NCI-H748 treated with DMSO at 0.1 percent for 48 hours (cell line): ENCODE measurements at regions not wholly inside any gene's neighbourhood (a gene's known extent, or its start where the extent isn't known, plus 50 kb on each side); places are given as distances from the start of the nearest gene placed in this dataset.

Experiments
- DNase-seq: peaks from one replicate; lab custom pipeline; 2025; lab: John Stamatoyannopoulos, UW

DNA sequence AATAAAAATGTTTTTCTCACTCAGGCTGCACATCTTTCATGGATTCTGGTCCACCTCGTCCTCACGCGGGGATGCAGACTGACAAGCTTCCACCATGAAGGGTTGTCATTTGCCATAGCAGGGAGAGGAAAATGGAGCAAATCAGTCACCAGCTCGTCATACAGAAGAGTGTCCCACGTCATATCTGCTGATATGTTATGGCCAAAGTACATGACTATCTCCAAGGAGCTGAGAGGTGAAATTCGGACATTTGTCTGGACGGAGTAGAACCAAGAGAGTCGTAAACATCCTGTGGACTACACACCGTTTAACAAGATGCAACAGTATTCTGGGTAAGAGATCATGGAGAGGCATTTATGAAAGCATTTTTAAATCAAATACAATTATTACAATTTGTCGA, 75.3 kb upstream of the MYOCD start:
- DNase-seq: no peak

DNA sequence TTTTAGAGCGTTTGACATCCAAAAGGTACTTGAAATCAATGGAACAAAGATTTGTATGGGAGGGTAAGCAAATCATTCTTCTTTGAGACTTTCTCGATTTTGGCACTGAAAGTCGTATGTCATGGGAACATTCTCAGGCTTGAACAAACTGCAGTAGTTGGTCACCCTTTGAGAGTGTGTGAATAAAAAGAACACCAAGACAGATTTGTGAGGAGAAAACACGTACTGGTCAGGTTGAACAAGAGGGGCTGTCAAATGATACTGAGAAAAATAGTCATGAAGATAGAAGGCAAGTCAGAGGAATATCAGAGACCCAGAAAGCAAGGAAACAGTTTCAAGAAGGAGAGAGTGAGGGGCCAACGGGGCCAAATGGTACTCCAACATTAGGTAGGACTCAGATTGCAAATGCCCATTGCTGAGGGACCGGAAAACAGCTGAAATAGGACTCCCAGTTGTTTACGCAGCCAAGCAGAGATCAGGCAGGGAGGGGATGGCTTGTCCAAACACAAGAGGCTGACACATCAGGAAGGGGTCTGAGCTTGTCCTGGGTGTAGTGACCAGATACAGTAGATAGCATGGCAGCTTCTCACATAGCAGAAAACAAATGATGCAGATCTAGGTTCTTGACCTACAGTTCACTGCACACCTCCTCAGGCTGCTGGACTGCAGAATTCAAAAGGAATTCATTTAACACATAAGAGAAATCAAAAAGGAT, 74.5 kb upstream of the MYOCD start:
- no peak for DNase-seq

DNA sequence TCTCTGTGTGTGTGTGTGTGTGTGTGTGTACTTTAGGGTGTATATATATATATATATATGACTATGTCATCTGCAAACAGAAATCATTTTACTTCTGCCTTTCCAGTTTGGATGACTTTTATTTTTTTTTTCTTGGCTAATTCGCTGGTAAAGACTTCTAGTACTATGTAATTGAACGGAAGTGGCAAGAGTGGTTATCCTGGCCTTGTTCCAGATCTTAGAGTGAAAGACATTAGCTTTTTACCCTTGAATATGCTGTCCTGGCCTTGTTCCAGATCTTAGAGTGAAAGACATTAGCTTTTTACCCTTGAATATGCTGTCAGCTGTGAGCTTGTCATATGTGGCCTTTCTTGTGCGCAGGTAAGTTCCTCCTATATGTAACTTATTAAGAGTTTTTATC, 72.7 kb upstream of the MYOCD start:
- no peak for DNase-seq

DNA sequence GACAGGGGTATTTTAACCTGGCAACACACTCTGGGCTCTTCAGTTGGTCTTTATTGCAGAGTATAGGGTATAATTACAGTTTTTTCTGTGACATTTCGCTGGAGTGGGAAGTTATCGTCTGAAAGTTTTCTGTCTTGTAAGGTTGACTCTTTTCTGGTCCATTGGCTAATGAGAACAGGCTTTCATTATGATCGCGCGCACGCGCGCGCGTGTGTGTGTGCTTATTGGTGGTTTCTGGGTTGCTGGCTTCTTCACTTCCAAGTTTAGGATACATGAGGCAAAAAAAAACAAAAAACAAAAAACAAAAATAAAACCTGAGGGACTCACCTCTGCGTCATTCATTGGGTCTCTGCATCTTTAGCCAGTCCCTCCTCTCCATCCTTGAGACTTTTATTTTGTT, 68.7 kb upstream of the MYOCD start:
- DNase-seq: no peak

- DNase-seq: no peak
Measured at GRCh38 chr17:12597895-12598294, 67.8 kb upstream of the MYOCD start.

DNA sequence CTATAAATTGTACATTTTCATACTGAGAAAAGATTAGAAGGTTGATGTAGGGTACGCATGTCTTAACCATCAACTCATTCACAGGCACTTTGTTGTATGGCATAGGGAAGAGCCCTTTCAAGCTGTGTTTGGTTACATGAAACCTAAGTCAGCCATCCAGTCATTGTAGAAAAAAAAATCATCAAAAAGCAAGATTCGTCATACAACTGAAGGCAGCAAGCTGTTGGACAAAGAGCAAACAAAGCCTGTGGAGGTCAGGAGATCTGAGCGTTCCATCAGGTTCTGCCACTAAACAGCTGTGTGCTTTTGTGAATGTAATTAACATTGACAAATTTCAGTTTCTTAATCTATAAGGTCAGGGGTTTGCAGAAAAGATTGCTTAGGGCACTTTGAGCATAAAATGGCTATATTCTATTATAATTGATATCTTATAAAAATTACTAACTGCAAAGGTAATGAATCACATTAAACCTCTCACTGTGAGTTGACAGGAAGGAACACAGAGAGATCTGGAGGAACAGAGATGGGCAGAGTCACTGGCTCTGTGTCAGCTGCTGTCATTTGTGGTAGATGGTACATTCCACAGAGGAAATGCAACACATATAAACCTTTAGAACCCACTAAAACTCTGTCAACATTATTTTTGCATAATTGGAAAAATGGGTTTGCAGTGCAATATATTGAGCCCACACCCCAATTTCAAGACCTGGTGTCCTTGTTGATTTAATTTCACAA, 66.3 kb upstream of the MYOCD start:
- DNase-seq: no peak

DNA sequence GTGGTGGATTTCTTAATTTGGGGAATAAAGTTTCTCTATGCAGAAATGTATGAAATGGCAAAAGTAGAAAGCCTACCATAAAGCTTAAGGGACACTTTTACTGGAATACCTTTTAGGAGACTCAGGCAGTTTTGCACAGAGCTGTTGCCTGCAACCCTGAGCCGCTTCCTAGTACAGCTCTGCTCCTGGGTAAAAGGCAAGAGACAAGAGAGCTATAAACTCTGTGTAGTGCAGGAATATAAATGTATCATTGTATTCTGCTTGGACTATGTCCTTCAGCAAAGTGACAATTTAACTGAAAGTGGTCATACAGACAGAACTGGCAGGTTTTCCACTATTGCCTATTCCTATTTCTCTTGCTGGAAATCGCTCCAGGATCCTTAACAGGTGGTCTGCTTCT, 65.3 kb upstream of the MYOCD start:
- no peak for DNase-seq

DNA sequence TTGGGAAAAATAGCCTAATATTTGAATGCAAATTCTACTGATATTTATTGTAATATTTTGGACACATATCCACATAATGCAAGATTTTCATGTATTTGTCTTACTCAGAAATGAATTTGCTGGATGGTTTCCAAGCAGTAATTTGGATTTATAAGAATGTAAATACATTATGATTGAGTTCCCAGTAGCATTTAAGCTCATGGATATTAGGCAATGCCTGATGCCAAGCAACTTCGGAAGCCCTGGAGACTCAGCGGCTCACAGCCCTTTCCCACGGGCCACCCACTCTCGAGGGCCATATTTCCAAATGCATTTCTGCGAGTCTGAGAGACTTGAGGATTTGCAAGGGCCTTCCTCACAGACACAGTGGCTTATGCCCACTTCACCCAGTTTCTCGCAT, 62.1 kb upstream of the MYOCD start:
- no peak for DNase-seq

- DNase-seq: no peak
Measured at GRCh38 chr17:12605222-12605621, 60.5 kb upstream of the MYOCD start.

DNA sequence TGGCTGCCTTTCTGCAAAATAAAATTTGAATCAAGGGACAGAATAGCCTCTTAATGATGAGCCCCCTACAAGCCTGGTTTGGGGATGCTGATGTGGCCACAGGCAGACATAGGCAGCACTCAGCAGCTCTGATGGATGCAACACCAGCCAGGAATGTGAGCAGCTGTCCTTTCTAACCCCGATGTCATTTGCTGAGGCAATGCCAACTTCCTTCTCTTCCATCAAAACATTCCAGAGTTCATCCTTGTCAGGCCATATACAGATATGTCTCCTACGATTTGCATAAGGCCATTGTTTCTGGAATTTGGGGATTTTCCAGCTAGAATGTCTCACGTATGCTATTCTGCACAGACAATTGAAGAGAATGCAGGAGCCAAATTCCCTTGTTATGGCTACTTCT, 52.1 kb upstream of the MYOCD start:
- DNase-seq: no peak
